ENCODE measurements at regions not wholly inside any gene's neighbourhood (a gene's known extent, or its start where the extent isn't known, plus 50 kb on each side); places are given as distances from the start of the nearest gene placed in this dataset.
"Not testable (repeated sequence)": the region's sequence is repeated elsewhere in the genome, so short reads cannot be mapped to it uniquely, and the experiment has no call there.

- not testable (repeated sequence) for DNase-seq (ENCODE audit: low read depth in 2 of 2)
Observed at GRCh38 chr7:73244782-73245311, 63.8 kb downstream of the NSUN5 start.

GRCh38 chr7:73234994-73235717, 73.5 kb downstream of the NSUN5 start:
- peak overlapping the region; percentile 19 to 43 for H3K4me3 ChIP-seq (replicated peaks in 1 of 2; ENCODE audit: low read depth in 2 of 2, low read length in 2 of 2)
- not testable (repeated sequence) for DNase-seq (ENCODE audit: low read depth in 2 of 2)

More at GRCh38 chr7:73244782-73245311, 63.8 kb downstream of the NSUN5 start:
- not testable (repeated sequence) for H3K4me3 ChIP-seq (replicated peaks in 1 of 2; ENCODE audit: low read depth in 2 of 2, low read length in 2 of 2)

DNA sequence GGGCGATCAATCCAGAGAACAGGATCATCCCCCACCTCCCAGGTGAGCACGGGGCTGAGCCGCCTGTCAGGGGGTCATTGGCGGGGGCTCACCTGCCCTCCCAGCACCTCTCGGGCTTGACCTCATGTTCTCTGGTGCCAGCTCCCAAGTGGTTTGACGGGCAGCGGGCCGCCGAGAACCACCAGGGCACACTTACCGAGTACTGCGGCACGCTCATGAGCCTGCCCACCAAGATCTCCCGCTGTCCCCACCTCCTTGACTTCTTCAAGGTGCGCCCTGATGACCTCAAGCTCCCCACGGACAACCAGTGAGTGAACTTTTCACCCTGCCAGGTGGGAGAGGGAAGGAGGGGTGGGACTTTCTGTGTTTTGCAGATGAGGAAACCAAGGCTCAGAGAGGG, 82.9 kb downstream of the NSUN5 start:
- not testable (repeated sequence) for H3K4me3 ChIP-seq (replicated peaks in 1 of 2; ENCODE audit: low read depth in 2 of 2, low read length in 2 of 2); DNase-seq (ENCODE audit: low read depth in 2 of 2)

DNA sequence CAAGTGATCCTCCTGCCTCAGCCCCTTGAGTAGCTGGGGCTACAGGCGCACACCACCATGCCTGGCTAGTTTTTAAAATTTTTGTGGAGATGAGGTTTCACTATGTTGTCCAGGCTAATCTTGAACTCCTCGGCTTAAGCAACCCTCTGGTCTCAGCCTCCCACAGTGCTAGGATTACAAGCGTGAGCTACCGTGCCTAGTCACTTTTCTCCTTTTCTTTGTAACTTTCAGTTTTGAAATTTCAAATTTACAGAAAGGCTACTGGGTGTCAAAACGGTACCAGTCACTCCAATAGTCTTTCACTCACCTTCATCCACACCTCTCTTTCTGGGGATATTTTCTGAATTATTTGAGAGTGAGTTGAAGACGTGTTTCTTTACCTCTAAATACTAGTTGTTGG, 86.9 kb downstream of the NSUN5 start:
- not testable (repeated sequence) for DNase-seq (ENCODE audit: low read depth in 2 of 2); H3K4me3 ChIP-seq (replicated peaks in 1 of 2; ENCODE audit: low read depth in 2 of 2, low read length in 2 of 2)

- not testable (repeated sequence) for H3K4me3 ChIP-seq (replicated peaks in 1 of 2; ENCODE audit: low read depth in 2 of 2, low read length in 2 of 2); DNase-seq (ENCODE audit: low read depth in 2 of 2)
Observed at GRCh38 chr7:73220766-73221370, 87.8 kb downstream of the NSUN5 start.

GRCh38 chr7:73220357-73220756, 88.3 kb downstream of the NSUN5 start:
- not testable (repeated sequence) for DNase-seq (ENCODE audit: low read depth in 2 of 2); H3K4me3 ChIP-seq (replicated peaks in 1 of 2; ENCODE audit: low read depth in 2 of 2, low read length in 2 of 2)

DNA sequence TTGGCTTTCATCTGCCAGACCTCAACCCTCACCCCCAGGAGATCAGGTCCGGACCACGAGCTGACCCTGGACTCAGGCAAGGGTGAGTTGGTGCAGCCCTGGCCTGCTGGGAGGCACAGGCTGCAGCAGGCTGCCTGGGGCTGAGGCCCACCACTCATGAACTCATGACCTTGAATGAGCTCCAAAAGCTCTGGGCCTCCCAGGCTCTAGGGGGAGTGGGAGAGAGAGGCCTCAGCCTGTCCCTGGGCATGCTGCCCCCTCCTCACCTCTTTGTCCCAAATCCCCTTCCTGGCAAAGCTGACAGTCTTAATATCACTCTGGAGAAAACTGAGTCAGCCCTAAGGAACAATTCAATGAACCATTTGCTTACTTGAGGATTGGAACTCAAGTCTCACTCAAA, 89.8 kb downstream of the NSUN5 start:
- not testable (repeated sequence) for DNase-seq (ENCODE audit: low read depth in 2 of 2); H3K4me3 ChIP-seq (replicated peaks in 1 of 2; ENCODE audit: low read depth in 2 of 2, low read length in 2 of 2)

DNA sequence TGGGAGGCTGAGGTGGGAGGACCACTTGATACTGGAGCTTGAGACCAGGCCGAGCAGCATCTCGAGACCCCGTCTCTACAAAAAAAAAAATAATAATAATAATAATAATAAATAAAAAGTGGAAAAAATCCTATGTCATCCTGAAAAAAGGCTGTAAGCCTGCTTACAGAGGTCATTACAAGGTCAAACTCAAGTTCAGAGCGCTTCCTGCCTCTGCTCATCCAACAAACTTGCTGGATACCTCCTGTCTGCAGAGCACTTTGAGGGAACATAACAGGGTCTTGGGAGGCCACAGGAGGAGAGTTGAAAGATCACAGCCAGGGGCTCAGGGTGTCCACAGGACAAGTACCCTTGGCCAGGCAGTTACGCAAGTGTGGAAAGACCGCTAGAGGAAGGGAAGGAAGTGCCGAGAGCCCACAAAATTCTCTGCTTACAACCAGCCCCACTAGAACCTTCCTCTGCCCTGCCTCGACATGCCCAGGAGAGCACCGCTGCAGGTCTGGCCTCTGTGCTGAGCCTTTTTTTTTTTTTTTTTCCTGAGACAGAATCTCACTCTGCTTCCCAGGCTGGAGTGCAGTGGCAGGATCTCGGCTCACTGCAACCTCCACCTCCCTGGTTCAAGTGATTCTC, 92.5 kb downstream of the NSUN5 start:
- not testable (repeated sequence) for H3K4me3 ChIP-seq (replicated peaks in 1 of 2; ENCODE audit: low read depth in 2 of 2, low read length in 2 of 2); DNase-seq (ENCODE audit: low read depth in 2 of 2)

- not testable (repeated sequence) for DNase-seq (ENCODE audit: low read depth in 2 of 2); H3K4me3 ChIP-seq (replicated peaks in 1 of 2; ENCODE audit: low read depth in 2 of 2, low read length in 2 of 2)
Observed at GRCh38 chr7:73215232-73215631, 93.4 kb downstream of the NSUN5 start.

DNA sequence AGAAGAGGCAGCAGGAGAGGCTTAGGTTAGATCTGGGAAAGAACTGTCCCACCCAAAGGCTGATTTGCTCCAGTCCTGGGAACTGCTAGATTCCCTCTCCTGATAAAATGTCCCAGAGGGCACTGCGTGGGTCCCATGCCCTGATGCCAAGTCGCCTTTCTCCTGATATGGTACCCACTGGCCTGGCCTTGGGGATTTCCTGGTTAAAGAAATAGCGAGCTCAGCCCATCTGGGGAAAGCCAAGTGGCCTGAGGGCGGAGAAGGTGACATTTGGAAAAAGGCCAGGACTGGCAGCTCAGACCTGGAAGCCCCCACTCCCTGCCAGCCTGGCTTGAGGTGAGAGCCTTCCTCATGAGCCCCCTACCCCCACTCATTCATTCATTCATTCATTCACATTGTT, 94.2 kb downstream of the NSUN5 start:
- H3K4me3 ChIP-seq (replicated peaks in 1 of 2; ENCODE audit: low read depth in 2 of 2, low read length in 2 of 2): not testable (repeated sequence)
- peak in 1 of 2 donors; percentile 0 for DNase-seq (ENCODE audit: low read depth in 2 of 2)

GRCh38 chr7:73213076-73213475, 95.5 kb downstream of the NSUN5 start:
- DNase-seq (ENCODE audit: low read depth in 2 of 2); H3K4me3 ChIP-seq (replicated peaks in 1 of 2; ENCODE audit: low read depth in 2 of 2, low read length in 2 of 2): not testable (repeated sequence)

DNA sequence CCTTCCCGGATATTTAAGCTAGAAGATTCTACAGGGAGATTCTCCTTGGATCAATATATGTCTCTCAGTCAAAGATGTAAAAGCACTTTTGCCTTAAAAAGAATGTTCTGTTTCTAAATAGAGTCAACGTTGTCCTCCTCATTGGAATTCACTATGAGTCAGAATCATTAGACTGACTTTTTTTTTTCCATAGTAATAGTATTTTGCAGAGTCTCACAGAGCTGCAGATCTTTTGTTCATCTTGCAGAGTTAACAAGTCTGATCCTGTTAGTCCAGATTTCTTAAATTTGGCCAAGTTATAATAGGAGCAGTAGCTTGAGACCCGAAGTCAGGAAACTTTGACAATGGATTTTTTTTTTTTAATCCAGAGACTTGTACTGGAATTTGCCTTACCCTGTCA, 103.0 kb downstream of the NSUN5 start:
- H3K4me3 ChIP-seq (replicated peaks in 1 of 2; ENCODE audit: low read depth in 2 of 2, low read length in 2 of 2): not testable (repeated sequence)

GRCh38 chr7:73204898-73205297, 103.7 kb downstream of the NSUN5 start:
- H3K4me3 ChIP-seq (replicated peaks in 1 of 2; ENCODE audit: low read depth in 2 of 2, low read length in 2 of 2): not testable (repeated sequence)
- peak in 1 of 2 donors; percentile 72 for DNase-seq (ENCODE audit: low read depth in 2 of 2)

More for the DNA sequence above, 103.0 kb downstream of the NSUN5 start:
- not testable (repeated sequence) for DNase-seq (ENCODE audit: low read depth in 2 of 2)

DNA sequence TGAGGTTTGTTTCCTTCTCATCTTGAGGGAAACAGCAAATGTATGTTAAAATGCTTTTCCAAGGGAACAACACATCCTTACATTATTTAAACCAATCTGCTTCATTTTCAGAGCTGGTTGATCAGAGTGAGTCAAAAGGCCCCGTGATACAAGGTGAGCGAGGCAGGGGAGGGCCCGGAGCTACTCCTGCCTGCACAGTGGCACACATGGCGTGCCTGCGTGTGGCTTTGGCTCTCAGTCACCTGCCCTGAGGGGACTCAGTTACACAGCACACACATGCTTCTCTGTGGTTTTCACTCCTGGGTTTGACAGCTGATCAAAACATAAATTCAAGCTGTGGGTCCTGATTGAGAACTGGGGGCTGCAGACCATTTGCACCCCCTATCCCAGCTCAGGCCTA, 105.3 kb downstream of the NSUN5 start:
- not testable (repeated sequence) for H3K4me3 ChIP-seq (replicated peaks in 1 of 2; ENCODE audit: low read depth in 2 of 2, low read length in 2 of 2); DNase-seq (ENCODE audit: low read depth in 2 of 2)

- DNase-seq (ENCODE audit: low read depth in 2 of 2): peak in 1 of 2 donors; percentile 0
- not testable (repeated sequence) for H3K4me3 ChIP-seq (replicated peaks in 1 of 2; ENCODE audit: low read depth in 2 of 2, low read length in 2 of 2)
Observed at GRCh38 chr7:73201264-73201663, 107.4 kb downstream of the NSUN5 start.

- not testable (repeated sequence) for H3K4me3 ChIP-seq (replicated peaks in 1 of 2; ENCODE audit: low read depth in 2 of 2, low read length in 2 of 2); DNase-seq (ENCODE audit: low read depth in 2 of 2)
Observed at GRCh38 chr7:73200518-73201099, 108.0 kb downstream of the NSUN5 start.

GRCh38 chr7:73193991-73194390, 108.2 kb upstream of the SPDYE9 start:
- H3K4me3 ChIP-seq (replicated peaks in 1 of 2; ENCODE audit: low read depth in 2 of 2, low read length in 2 of 2); DNase-seq (ENCODE audit: low read depth in 2 of 2): not testable (repeated sequence)

- not testable (repeated sequence) for DNase-seq (ENCODE audit: low read depth in 2 of 2); H3K4me3 ChIP-seq (replicated peaks in 1 of 2; ENCODE audit: low read depth in 2 of 2, low read length in 2 of 2)
Observed at GRCh38 chr7:73190483-73191155, 104.8 kb upstream of the SPDYE9 start.
